MM.1S (cell line): ENCODE measurements at regions not wholly inside any gene's neighbourhood (a gene's known extent, or its start where the extent isn't known, plus 50 kb on each side); places are given as distances from the start of the nearest gene placed in this dataset.
A peak's percentile ranks its signal among the peaks of the same experiment; 100 is the strongest.

Source experiments
- DNase-seq: peaks from one replicate; pipeline ENCODE4 v3.0.0-alpha.2; 2015
- H2AFZ ChIP-seq: fragments of 300-600 bp; sonication (generic); 2 replicates; pipeline ENCODE4 v1.6.0; 2016; ENCODE audit warnings: antibody characterized with exemption, low read length
- H3F3A ChIP-seq: fragments of 300-600 bp; sonication (generic); 2 replicates; pipeline ENCODE4 v1.6.1; 2016; ENCODE audit warnings: mild to moderate bottlenecking, antibody characterized with exemption, low read length, moderate library complexity, mixed read lengths; ENCODE audit not compliant: insufficient read depth
- H3K27ac ChIP-seq: fragments of 300-600 bp; sonication (generic); 2 replicates; pipeline ENCODE4 v1.5.1; 2016; ENCODE audit warnings: mild to moderate bottlenecking, low read length
- H3K27me3 ChIP-seq: fragments of 300-600 bp; sonication (generic); replicated peaks from 2 replicates; pipeline ENCODE4 v1.6.0; 2016; ENCODE audit warnings: low read length; ENCODE audit not compliant: insufficient read depth
- H3K36me3 ChIP-seq: fragments of 300-600 bp; sonication (generic); replicated peaks from 2 replicates; pipeline ENCODE4 v1.6.1; 2016; ENCODE audit warnings: mild to moderate bottlenecking, low read length, mixed read lengths; ENCODE audit not compliant: insufficient read depth
- H3K4me1 ChIP-seq: fragments of 300-600 bp; sonication (generic); 2 replicates; pipeline ENCODE4 v1.6.1; 2016; ENCODE audit warnings: low read length, mixed read lengths
- H3K4me2 ChIP-seq: fragments of 300-600 bp; sonication (generic); 2 replicates; pipeline ENCODE4 v1.6.0; 2016; ENCODE audit warnings: low read depth, low read length
- H3K4me3 ChIP-seq: fragments of 300-600 bp; sonication (generic); 2 replicates; pipeline ENCODE4 v1.5.1; 2016; ENCODE audit warnings: low read length, mixed read lengths
- H3K79me2 ChIP-seq: fragments of 300-600 bp; sonication (generic); 2 replicates; pipeline ENCODE4 v1.6.1; 2016; ENCODE audit warnings: mixed run types, low read length, mixed read lengths
- H3K9ac ChIP-seq: fragments of 300-600 bp; sonication (generic); 2 replicates; pipeline ENCODE4 v1.6.1; 2016; ENCODE audit warnings: low read length, mixed read lengths
- H3K9me2 ChIP-seq: fragments of 300-600 bp; sonication (generic); replicated peaks from 2 replicates; pipeline ENCODE4 v1.6.1; 2016; ENCODE audit warnings: mild to moderate bottlenecking, low read length, mixed read lengths; ENCODE audit not compliant: insufficient read depth
- H3K9me3 ChIP-seq: fragments of 300-600 bp; sonication (generic); replicated peaks from 2 replicates; pipeline ENCODE4 v1.6.1; 2016; ENCODE audit warnings: mild to moderate bottlenecking, low read length, mixed read lengths; ENCODE audit not compliant: insufficient read depth
- H4K20me1 ChIP-seq: fragments of 300-600 bp; sonication (generic); 2 replicates; pipeline ENCODE4 v1.6.1; 2016; ENCODE audit warnings: mild to moderate bottlenecking, low read length, moderate library complexity, mixed read lengths; ENCODE audit not compliant: insufficient read depth
- EZH2 ChIP-seq: fragments of 300-600 bp; sonication (generic); optimal IDR thresholded peaks from 2 replicates; pipeline ENCODE3; 2017; ENCODE audit warnings: low read depth, mild to moderate bottlenecking, antibody characterized with exemption, low read length, mixed read lengths
- EZH2phosphoT487 ChIP-seq: fragments of 300-600 bp; sonication (generic); IDR thresholded peaks from 2 replicates; pipeline ENCODE4 v1.6.1; 2018; ENCODE audit warnings: antibody characterized with exemption, low read length
- TF ChIP-seq, protein P1 (sequence below): fragments of 300-600 bp; sonication (generic); IDR thresholded peaks from 2 replicates; pipeline ENCODE4 v1.5.1; 2016; ENCODE audit warnings: antibody characterized with exemption, low read length, mixed read lengths

GRCh38 chr21:43318368-43318767 lies 108.6 kb downstream of the SIK1 start:
- TF ChIP-seq EZH2 (no peak), EZH2phosphoT487 (no peak)
- TF ChIP-seq, protein P1, sequence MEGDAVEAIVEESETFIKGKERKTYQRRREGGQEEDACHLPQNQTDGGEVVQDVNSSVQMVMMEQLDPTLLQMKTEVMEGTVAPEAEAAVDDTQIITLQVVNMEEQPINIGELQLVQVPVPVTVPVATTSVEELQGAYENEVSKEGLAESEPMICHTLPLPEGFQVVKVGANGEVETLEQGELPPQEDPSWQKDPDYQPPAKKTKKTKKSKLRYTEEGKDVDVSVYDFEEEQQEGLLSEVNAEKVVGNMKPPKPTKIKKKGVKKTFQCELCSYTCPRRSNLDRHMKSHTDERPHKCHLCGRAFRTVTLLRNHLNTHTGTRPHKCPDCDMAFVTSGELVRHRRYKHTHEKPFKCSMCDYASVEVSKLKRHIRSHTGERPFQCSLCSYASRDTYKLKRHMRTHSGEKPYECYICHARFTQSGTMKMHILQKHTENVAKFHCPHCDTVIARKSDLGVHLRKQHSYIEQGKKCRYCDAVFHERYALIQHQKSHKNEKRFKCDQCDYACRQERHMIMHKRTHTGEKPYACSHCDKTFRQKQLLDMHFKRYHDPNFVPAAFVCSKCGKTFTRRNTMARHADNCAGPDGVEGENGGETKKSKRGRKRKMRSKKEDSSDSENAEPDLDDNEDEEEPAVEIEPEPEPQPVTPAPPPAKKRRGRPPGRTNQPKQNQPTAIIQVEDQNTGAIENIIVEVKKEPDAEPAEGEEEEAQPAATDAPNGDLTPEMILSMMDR = no peak
- no peak overlapping the region for H3K9ac ChIP-seq
- peaks cover 2% of the 10 kb centered on the region for H3F3A ChIP-seq
- DNase-seq = no peak
- H3K27ac ChIP-seq = no peak overlapping the region
- no peaks in the 10 kb centered on the region for H3K9me2 ChIP-seq
- H3K9me3 ChIP-seq = no peaks in the 10 kb centered on the region
- no peaks in the 10 kb centered on the region for H3K36me3 ChIP-seq
- peaks cover 20% of the 10 kb centered on the region for H3K4me1 ChIP-seq
- no peak overlapping the region for H2AFZ ChIP-seq
- H3K4me2 ChIP-seq = no peak overlapping the region
- no peaks in the 10 kb centered on the region for H4K20me1 ChIP-seq
- no peaks in the 10 kb centered on the region for H3K27me3 ChIP-seq
- H3K79me2 ChIP-seq = no peaks in the 10 kb centered on the region
- H3K4me3 ChIP-seq = no peak overlapping the region

- no peak overlapping the region for H3K27ac ChIP-seq
- H3K9me3 ChIP-seq = no peaks in the 10 kb centered on the region
- H4K20me1 ChIP-seq = no peaks in the 10 kb centered on the region
- H3K9ac ChIP-seq = no peak overlapping the region
- H3K4me1 ChIP-seq = peaks cover 23% of the 10 kb centered on the region
- H3K27me3 ChIP-seq = no peaks in the 10 kb centered on the region
- no peaks in the 10 kb centered on the region for H3K36me3 ChIP-seq
- TF ChIP-seq, protein P1 = peak; percentile 28; the same call in 1 of the 2 replicates
- TF ChIP-seq EZH2 = no peak
- no peaks in the 10 kb centered on the region for H3K79me2 ChIP-seq
- peaks cover 5% of the 10 kb centered on the region for H3F3A ChIP-seq
- no peak for DNase-seq
- H2AFZ ChIP-seq = no peak overlapping the region
- no peak overlapping the region for H3K4me2 ChIP-seq
- no peaks in the 10 kb centered on the region for H3K9me2 ChIP-seq
- H3K4me3 ChIP-seq = no peak overlapping the region
Observed at GRCh38 chr21:43317959-43318358, 109.0 kb downstream of the SIK1 start.

- no peaks in the 10 kb centered on the region for H3K36me3 ChIP-seq
- no peak overlapping the region for H2AFZ ChIP-seq
- H3K9ac ChIP-seq = no peak overlapping the region
- peaks cover 9% of the 10 kb centered on the region for H3F3A ChIP-seq
- no peak for DNase-seq
- TF ChIP-seq, protein P1 = no peak
- no peak for TF ChIP-seq EZH2
- TF ChIP-seq EZH2phosphoT487 = no peak
- H3K9me3 ChIP-seq = no peaks in the 10 kb centered on the region
- no peak overlapping the region for H3K27ac ChIP-seq
- H4K20me1 ChIP-seq = no peaks in the 10 kb centered on the region
- no peaks in the 10 kb centered on the region for H3K79me2 ChIP-seq
- peaks cover 28% of the 10 kb centered on the region for H3K4me1 ChIP-seq
- no peak overlapping the region for H3K4me3 ChIP-seq
- H3K9me2 ChIP-seq = no peaks in the 10 kb centered on the region
- H3K27me3 ChIP-seq = no peaks in the 10 kb centered on the region
- no peak overlapping the region for H3K4me2 ChIP-seq
Observed at GRCh38 chr21:43317254-43317748, 109.6 kb downstream of the SIK1 start.
